ENCODE measurements at regions not wholly inside any gene's neighbourhood (a gene's known extent, or its start where the extent isn't known, plus 50 kb on each side); places are given as distances from the start of the nearest gene placed in this dataset.

- no peak for FAIRE-seq
- intact Hi-C loops (cut with micrococcal nuclease; ENCODE audit: unreplicated experiment), result no loop called here
- no peaks in the 10 kb centered on the region for H4K20me1 ChIP-seq (ENCODE audit: insufficient read depth, low read length)
- H3K4me3 ChIP-seq (replicated peaks in 1 of 3; ENCODE audit: insufficient read depth in 1 of 3, low read depth in 2 of 3, low read length in 3 of 3), result peak overlapping the region in 1 of 3 experiments; percentile 25; a peak in 2 of 6 replicates
- DNase-seq (ENCODE audit: low spot score), result peak; percentile 77
- H3K9ac ChIP-seq (ENCODE audit: insufficient read depth, low read depth, low read length), result 0 out of 2 replicates have a peak overlapping the region, but pooled peaks have one; percentile 2
- H3K79me2 ChIP-seq (ENCODE audit: insufficient read depth, low read length), result no peaks in the 10 kb centered on the region
- CTCF ChIA-PET (ENCODE audit: low intra/inter-chr PET ratio, low total read pairs), result no interaction called here
- H3K4me1 ChIP-seq (ENCODE audit: insufficient read depth, low read length), result peaks cover 41% of the 10 kb centered on the region
- no peaks in the 10 kb centered on the region for H3K9me3 ChIP-seq (ENCODE audit: low read length)
- no TSS peak for BruUV-seq (replicated peaks)
- WGBS (ENCODE audit: low lambda C conversion rate), result 9% methylated on average over 13 of the region's 13 CpGs
- in situ Hi-C loops (cut with HindIII; ENCODE audit: extremely low pct_ligation_motif_present, low pct_unique_long_range_greater_than_20kb), result no loop called here
- no peaks in the 10 kb centered on the region for H3K36me3 ChIP-seq (replicated peaks in 1 of 2; ENCODE audit: control insufficient read depth in 1 of 2, insufficient read depth in 2 of 2, low read length in 2 of 2)
- peak; percentile 73 for ATAC-seq
- H3K27me3 ChIP-seq (ENCODE audit: control insufficient read depth in 1 of 2, insufficient read depth in 2 of 2, low read length in 2 of 2), result 0 out of 5 replicates have a peak, but pooled peaks cover 0 to 4% of the 10 kb centered on the region in 2 experiments
- H2AFZ ChIP-seq (ENCODE audit: low read length), result peak overlapping the region; percentile 24
- no peak overlapping the region for H3K27ac ChIP-seq (ENCODE audit: extremely low read length, insufficient read depth, low read length)
- POLR2A ChIA-PET, result interaction anchor here (1.3 kb wide), 1 partner anchor 94 kb away, joined by 4 read pairs; the partner anchor contains the start of gene ERCC4
- peak overlapping the region; percentile 65 for H3K4me2 ChIP-seq (ENCODE audit: low read depth, low read length)
- TF ChIP-seq ZBTB14 (CRISPR knock-in tag; IDR thresholded peaks at IDR 0.05) (no peak), RBFOX2 (IDR thresholded peaks at IDR 0.05; ENCODE audit: low read depth, low read length) (no peak), MIXL1 (CRISPR knock-in tag; IDR thresholded peaks at IDR 0.05) (no peak), SNAPC4 (CRISPR knock-in tag; IDR thresholded peaks at IDR 0.05) (no peak), MYPOP (CRISPR knock-in tag; IDR thresholded peaks at IDR 0.05) (no peak), ZNF510 (CRISPR knock-in tag; IDR thresholded peaks at IDR 0.05; ENCODE audit: low read depth) (no peak), TEAD3 (CRISPR knock-in tag; optimal IDR thresholded peaks at IDR 0.05; ENCODE audit: borderline replicate concordance) (no peak), ZNF670 (CRISPR knock-in tag; IDR thresholded peaks at IDR 0.05; ENCODE audit: borderline replicate concordance) (0 out of 2 replicates have a peak, but pooled peaks have one; percentile 56), ZMYM4 (CRISPR knock-in tag; IDR thresholded peaks at IDR 0.05) (peak; percentile 21; the same call in 1 of the 2 replicates), ATF7-NPFF (CRISPR knock-in tag; IDR thresholded peaks at IDR 0.05; ENCODE audit: low read depth) (no peak), ZNF558 (CRISPR knock-in tag; IDR thresholded peaks at IDR 0.05; ENCODE audit: borderline replicate concordance) (no peak), ARID5B (CRISPR knock-in tag; IDR thresholded peaks at IDR 0.05) (peak; percentile 23; the same call in 1 of the 2 replicates)
Measured at GRCh38 chr16:14013571-14014283, 57.4 kb upstream of the MRTFB start.
